B cell (primary cell): ENCODE measurements at regions not wholly inside any gene's neighbourhood (a gene's known extent, or its start where the extent isn't known, plus 50 kb on each side); places are given as distances from the start of the nearest gene placed in this dataset.

ENCODE experiments used
- ATAC-seq: fragments of 200-7000 bp; cut with Tn5 transposase; one replicate; pipeline ENCODE4 v1.10.0; 2021; ENCODE audit warnings: low read depth, mild to moderate bottlenecking, moderate number of reproducible peaks, moderate library complexity
- CTCF ChIA-PET: fragments of 350-600 bp; sonication (Branson Sonifier 250); formaldehyde crosslinking; loops from one replicate; lab custom pipeline; 2021; ENCODE audit warnings: antibody characterized with exemption, inconsistent platforms; lab: Charles Lee
- POLR2A ChIA-PET: fragments of 350-600 bp; sonication (Branson Sonifier 250); formaldehyde crosslinking; loops from one replicate; lab custom pipeline; 2021; ENCODE audit warnings: antibody characterized with exemption; lab: Charles Lee
- DNase-seq: peaks from one replicate; pipeline ENCODE4 v3.0.0; 2013
- H2AFZ ChIP-seq: 2 replicates; pipeline ENCODE4 v1.6.1; 2012; ENCODE audit warnings: mild to moderate bottlenecking, low read depth, low read length; ENCODE audit not compliant: insufficient read depth, poor library complexity, severe bottlenecking
- H3K27ac ChIP-seq, 2 donors: 1 replicate in 1 of 2; 2 replicates in 1 of 2; pipeline ENCODE4 v1.5.1; 2012 to 2013; ENCODE audit warnings: low read length in 2 of 2, mild to moderate bottlenecking in 2 of 2, moderate library complexity in 1 of 2
- H3K27me3 ChIP-seq, 4 experiments: fragments of 200-600 bp in 1 of 4; sonication (generic) in 1 of 4; replicated peaks in 1 of 4; 1 replicate in 2 of 4; 2 replicates in 2 of 4; pipeline versions ENCODE4 v1.6.1 to v1.7.0; 2013 to 2016; ENCODE audit warnings: low read length in 3 of 4, mild to moderate bottlenecking in 2 of 4, mixed read lengths in 1 of 4, moderate library complexity in 1 of 4; ENCODE audit not compliant: insufficient read depth in 4 of 4, control insufficient read depth in 3 of 4; ENCODE audit errors: control extremely low read depth in 1 of 4
- H3K36me3 ChIP-seq, 2 experiments: replicated peaks in 1 of 2; 1 replicate in 1 of 2; 2 replicates in 1 of 2; pipeline versions ENCODE4 v1.6.1 to v1.7.1; 2013; ENCODE audit warnings: low read length in 1 of 2; ENCODE audit not compliant: insufficient read depth in 2 of 2, control insufficient read depth in 1 of 2; ENCODE audit errors: control extremely low read depth in 1 of 2, extremely low read depth in 1 of 2
- H3K4me1 ChIP-seq, 2 donors: fragments of 200-600 bp in 1 of 2; sonication (generic) in 1 of 2; 1 replicate in 1 of 2; 2 replicates in 1 of 2; pipeline versions ENCODE4 v1.5.1 to v1.6.1; 2013 to 2017; ENCODE audit warnings: low read length in 2 of 2; ENCODE audit not compliant: control insufficient read depth in 2 of 2, insufficient read depth in 2 of 2
- H3K4me2 ChIP-seq: replicated peaks from 2 replicates; pipeline ENCODE3; 2012; ENCODE audit warnings: mild to moderate bottlenecking, low read depth, low read length; ENCODE audit not compliant: poor library complexity, severe bottlenecking
- H3K4me3 ChIP-seq, 5 experiments: fragments of 200-600 bp in 1 of 5; sonication (generic) in 1 of 5; 1 replicate in 3 of 5; 2 replicates in 2 of 5; pipeline versions ENCODE4 v1.5.1 to v1.7.0; 2011 to 2016; ENCODE audit warnings: low read length in 4 of 5, mild to moderate bottlenecking in 4 of 5, low read depth in 2 of 5, control low read depth in 1 of 5, moderate library complexity in 1 of 5; ENCODE audit not compliant: insufficient read depth in 1 of 5; ENCODE audit errors: control extremely low read depth in 1 of 5, extremely low read depth in 1 of 5
- H3K79me2 ChIP-seq: fragments of 200-600 bp; sonication (generic); one replicate; pipeline ENCODE4 v1.6.0; 2016; ENCODE audit warnings: low read length; ENCODE audit not compliant: control insufficient read depth, insufficient read depth
- H3K9ac ChIP-seq: fragments of 200-600 bp; sonication (generic); 2 replicates; pipeline ENCODE4 v1.6.1; 2017; ENCODE audit warnings: mild to moderate bottlenecking, low read length, moderate library complexity
- H3K9me3 ChIP-seq, 3 donors: one replicate each; pipeline versions ENCODE4 v1.6.1 to v1.7.1; 2013; ENCODE audit warnings: low read length in 2 of 3; ENCODE audit not compliant: control insufficient read depth in 2 of 3, insufficient read depth in 1 of 3; ENCODE audit errors: control extremely low read depth in 1 of 3
- H4K20me1 ChIP-seq: 2 replicates; pipeline ENCODE4 v1.6.0; 2012; ENCODE audit warnings: mild to moderate bottlenecking, low read length; ENCODE audit not compliant: insufficient read depth, control insufficient read depth, poor library complexity, severe bottlenecking
- H3K27ac Mint-ChIP-seq: one replicate; pipeline ENCODE4 v1.8.0; 2021; ENCODE audit warnings: mixed read lengths
- H3K27me3 Mint-ChIP-seq: one replicate; pipeline ENCODE4 v1.8.0; 2021; ENCODE audit warnings: mixed read lengths
- H3K4me1 Mint-ChIP-seq: one replicate; pipeline ENCODE4 v1.8.0; 2021; ENCODE audit warnings: mixed read lengths
- H3K4me3 Mint-ChIP-seq: one replicate; pipeline ENCODE4 v1.8.0; 2021; ENCODE audit warnings: mixed read lengths
- H3K9me3 Mint-ChIP-seq: one replicate; pipeline ENCODE4 v1.8.0; 2022; ENCODE audit warnings: mixed read lengths; ENCODE audit not compliant: insufficient read depth
- EZH2 ChIP-seq: IDR thresholded peaks from 2 replicates; pipeline ENCODE4 v1.6.1; 2012; ENCODE audit warnings: borderline replicate concordance, low read depth, mild to moderate bottlenecking, moderate library complexity, low read length; ENCODE audit not compliant: insufficient read depth, poor library complexity, severe bottlenecking
- WGBS: methylation state at CpG from one replicate; pipeline ENCODE4 v1.1.5; 2013; ENCODE audit warnings: missing lambda C conversion rate; ENCODE audit not compliant: insufficient coverage; 5-methylcytosine and 5-hydroxymethylcytosine counted together
- intact Hi-C: fragments of 100-400 bp; cut with micrococcal nuclease; formaldehyde crosslinking; loops from one replicate; pipeline ENCODE4 v1.10.0; 2022
- TF ChIP-seq, protein P1 (sequence below): fragments of 200-600 bp; IDR thresholded peaks from one replicate; pipeline ENCODE4 v1.8.0; 2022; ENCODE audit warnings: antibody characterized with exemption, mild to moderate bottlenecking

DNA sequence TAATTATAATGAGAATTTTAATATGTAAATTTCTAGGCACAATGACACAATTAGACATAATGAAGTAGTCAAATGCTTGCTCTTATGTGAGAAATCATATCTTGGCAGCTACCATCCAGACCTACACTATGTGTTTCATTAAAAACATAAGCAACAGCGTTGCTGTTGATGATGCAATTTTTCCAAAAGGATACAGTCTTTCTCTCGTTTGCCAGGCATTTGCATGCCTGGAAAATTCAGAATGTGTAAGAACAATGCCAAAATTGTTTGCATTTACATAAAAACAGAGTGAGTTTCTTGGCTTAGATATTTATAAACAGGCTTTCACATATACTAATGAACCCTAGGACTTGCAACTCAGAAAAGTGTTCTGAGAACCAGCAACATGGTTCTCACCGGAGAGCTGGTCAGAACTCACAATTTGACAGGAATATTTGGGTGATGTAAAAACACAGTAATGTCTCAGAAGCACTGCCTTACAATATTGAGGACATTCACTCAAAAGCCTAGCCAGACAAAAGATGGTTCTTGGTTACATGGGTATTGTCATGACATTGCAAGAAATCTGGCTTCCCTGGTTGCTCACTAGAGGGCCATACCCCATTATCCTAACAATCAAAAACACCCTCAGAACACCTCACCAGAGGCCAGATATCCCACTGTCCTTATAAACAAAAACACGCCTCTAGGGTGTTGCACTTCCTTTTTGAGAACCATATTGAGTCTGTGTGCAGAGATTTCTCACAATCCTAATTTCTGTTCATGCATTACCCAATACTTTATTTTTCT, 1029.0 kb upstream of the AGA start:
- Histone ChIP-seq H3K9ac (no peak overlapping the region), H3K27ac (no peak overlapping the region), H3K4me2 (no peak overlapping the region), H3K36me3 (no peaks in the 10 kb centered on the region), H3K4me1 (no peaks in the 10 kb centered on the region), H4K20me1 (no peaks in the 10 kb centered on the region), H3K27me3 (no peaks in the 10 kb centered on the region), H3K9me3 (no peaks in the 10 kb centered on the region), H2AFZ (no peak overlapping the region), H3K4me3 (no peak overlapping the region), H3K79me2 (no peaks in the 10 kb centered on the region)
- ChIA-PET CTCF (no interaction called here), POLR2A (no interaction called here)
- no peak overlapping the region for H3K4me3 Mint-ChIP-seq
- no peak for TF ChIP-seq EZH2
- TF ChIP-seq, protein P1, sequence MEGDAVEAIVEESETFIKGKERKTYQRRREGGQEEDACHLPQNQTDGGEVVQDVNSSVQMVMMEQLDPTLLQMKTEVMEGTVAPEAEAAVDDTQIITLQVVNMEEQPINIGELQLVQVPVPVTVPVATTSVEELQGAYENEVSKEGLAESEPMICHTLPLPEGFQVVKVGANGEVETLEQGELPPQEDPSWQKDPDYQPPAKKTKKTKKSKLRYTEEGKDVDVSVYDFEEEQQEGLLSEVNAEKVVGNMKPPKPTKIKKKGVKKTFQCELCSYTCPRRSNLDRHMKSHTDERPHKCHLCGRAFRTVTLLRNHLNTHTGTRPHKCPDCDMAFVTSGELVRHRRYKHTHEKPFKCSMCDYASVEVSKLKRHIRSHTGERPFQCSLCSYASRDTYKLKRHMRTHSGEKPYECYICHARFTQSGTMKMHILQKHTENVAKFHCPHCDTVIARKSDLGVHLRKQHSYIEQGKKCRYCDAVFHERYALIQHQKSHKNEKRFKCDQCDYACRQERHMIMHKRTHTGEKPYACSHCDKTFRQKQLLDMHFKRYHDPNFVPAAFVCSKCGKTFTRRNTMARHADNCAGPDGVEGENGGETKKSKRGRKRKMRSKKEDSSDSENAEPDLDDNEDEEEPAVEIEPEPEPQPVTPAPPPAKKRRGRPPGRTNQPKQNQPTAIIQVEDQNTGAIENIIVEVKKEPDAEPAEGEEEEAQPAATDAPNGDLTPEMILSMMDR: no peak
- H3K27ac Mint-ChIP-seq: no peak overlapping the region
- no peaks in the 10 kb centered on the region for H3K27me3 Mint-ChIP-seq
- ATAC-seq (no peak), DNase-seq (no peak)
- intact Hi-C loops: no loop called here
- 86% methylated on average over 1 of the region's 4 CpGs for WGBS
- peaks cover 2% of the 10 kb centered on the region for H3K9me3 Mint-ChIP-seq
- H3K4me1 Mint-ChIP-seq: no peaks in the 10 kb centered on the region

DNA sequence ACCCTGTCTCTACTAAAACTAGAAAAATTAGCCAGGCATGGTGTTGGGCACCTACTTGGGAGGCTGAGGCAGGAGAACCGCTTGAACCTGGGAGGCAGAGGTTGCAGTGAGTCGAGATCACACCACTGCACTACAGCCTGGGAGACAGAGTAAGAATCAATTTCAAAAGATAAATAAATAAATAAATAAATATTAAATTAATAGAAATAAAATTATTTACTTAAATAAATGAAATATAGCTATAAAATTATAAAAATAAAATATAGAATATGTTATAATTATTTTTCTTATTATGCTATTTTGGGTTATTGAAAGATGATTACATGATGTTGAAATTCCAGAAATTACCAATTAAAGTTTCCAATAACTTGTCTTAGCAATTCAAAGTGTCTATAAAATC, 1029.8 kb upstream of the AGA start:
- Mint-ChIP-seq H3K27ac (no peak overlapping the region), H3K4me3 (no peak overlapping the region), H3K27me3 (no peaks in the 10 kb centered on the region), H3K4me1 (no peaks in the 10 kb centered on the region), H3K9me3 (peaks cover 2% of the 10 kb centered on the region)
- Histone ChIP-seq H3K27me3 (no peaks in the 10 kb centered on the region), H3K36me3 (no peaks in the 10 kb centered on the region), H3K4me2 (no peak overlapping the region), H2AFZ (no peak overlapping the region), H3K9ac (no peak overlapping the region), H3K4me1 (no peaks in the 10 kb centered on the region), H4K20me1 (no peaks in the 10 kb centered on the region), H3K4me3 (no peak overlapping the region), H3K9me3 (no peaks in the 10 kb centered on the region), H3K79me2 (no peaks in the 10 kb centered on the region), H3K27ac (no peak overlapping the region)
- TF ChIP-seq, protein P1: no peak
- TF ChIP-seq EZH2: no peak
- intact Hi-C loops: no loop called here
- ChIA-PET CTCF (no interaction called here), POLR2A (no interaction called here)
- 100% methylated on average over 1 of the region's 2 CpGs for WGBS
- DNase-seq (no peak), ATAC-seq (no peak)
